ENCODE measurements at regions not wholly inside any gene's neighbourhood (a gene's known extent, or its start where the extent isn't known, plus 50 kb on each side); places are given as distances from the start of the nearest gene placed in this dataset.

- no peak for DNase-seq (ENCODE audit: low read depth)
Measured at GRCh38 chr20:11719153-11719552, 198.5 kb upstream of the BTBD3 start.

- DNase-seq (ENCODE audit: low read depth): no peak
Measured at GRCh38 chr20:11721411-11721810, 196.3 kb upstream of the BTBD3 start.

GRCh38 chr20:11724097-11724496 lies 193.6 kb upstream of the BTBD3 start:
- DNase-seq (ENCODE audit: low read depth): no peak

GRCh38 chr20:11726026-11726425 lies 191.7 kb upstream of the BTBD3 start:
- DNase-seq (ENCODE audit: low read depth): peak; percentile 11

- DNase-seq (ENCODE audit: low read depth): no peak
Measured at GRCh38 chr20:11727708-11728107, 190.0 kb upstream of the BTBD3 start.

- no peak for DNase-seq (ENCODE audit: low read depth)
Measured at GRCh38 chr20:11728937-11729336, 188.8 kb upstream of the BTBD3 start.

GRCh38 chr20:11729806-11730205 lies 187.9 kb upstream of the BTBD3 start:
- DNase-seq (ENCODE audit: low read depth): no peak

- no peak for DNase-seq (ENCODE audit: low read depth)
Measured at GRCh38 chr20:11734431-11734830, 183.3 kb upstream of the BTBD3 start.

- no peak for DNase-seq (ENCODE audit: low read depth)
Measured at GRCh38 chr20:11738852-11739251, 178.8 kb upstream of the BTBD3 start.

GRCh38 chr20:11740975-11741374 lies 176.7 kb upstream of the BTBD3 start:
- no peak for DNase-seq (ENCODE audit: low read depth)

- DNase-seq (ENCODE audit: low read depth): no peak
Measured at GRCh38 chr20:11745145-11745544, 172.5 kb upstream of the BTBD3 start.

- no peak for DNase-seq (ENCODE audit: low read depth)
Measured at GRCh38 chr20:11748436-11748835, 169.3 kb upstream of the BTBD3 start.

- DNase-seq (ENCODE audit: low read depth): no peak
Measured at GRCh38 chr20:11752336-11752735, 165.4 kb upstream of the BTBD3 start.

GRCh38 chr20:11753155-11753554 lies 164.5 kb upstream of the BTBD3 start:
- no peak for DNase-seq (ENCODE audit: low read depth)

GRCh38 chr20:11754451-11754850 lies 163.2 kb upstream of the BTBD3 start:
- no peak for DNase-seq (ENCODE audit: low read depth)

- peak; percentile 26 for DNase-seq (ENCODE audit: low read depth)
Measured at GRCh38 chr20:11755071-11755841, 162.4 kb upstream of the BTBD3 start.

- DNase-seq (ENCODE audit: low read depth): no peak
Measured at GRCh38 chr20:11761497-11761896, 156.2 kb upstream of the BTBD3 start.

GRCh38 chr20:11766961-11767360 lies 150.7 kb upstream of the BTBD3 start:
- DNase-seq (ENCODE audit: low read depth): peak; percentile 8

GRCh38 chr20:11769825-11770224 lies 147.9 kb upstream of the BTBD3 start:
- peak; percentile 29 for DNase-seq (ENCODE audit: low read depth)

- no peak for DNase-seq (ENCODE audit: low read depth)
Measured at GRCh38 chr20:11772226-11772730, 145.4 kb upstream of the BTBD3 start.

GRCh38 chr20:11776687-11777086 lies 141.0 kb upstream of the BTBD3 start:
- DNase-seq (ENCODE audit: low read depth): peak; percentile 45

GRCh38 chr20:11777387-11778205 lies 140.1 kb upstream of the BTBD3 start:
- DNase-seq (ENCODE audit: low read depth): peak; percentile 85

GRCh38 chr20:11778206-11778570 lies 139.5 kb upstream of the BTBD3 start:
- DNase-seq (ENCODE audit: low read depth): no peak
